IPS DF 6.9 (cell line): ENCODE measurements at regions not wholly inside any gene's neighbourhood (a gene's known extent, or its start where the extent isn't known, plus 50 kb on each side); places are given as distances from the start of the nearest gene placed in this dataset.

Experiments
- DNase-seq: peaks from one replicate; pipeline ENCODE4 v3.0.0-alpha.2; 2013; ENCODE audit warnings: low read depth, low spot score
- H3K27ac ChIP-seq: one replicate; pipeline ENCODE4 v1.5.1; 2013; ENCODE audit warnings: low read length, control low read depth
- H3K27me3 ChIP-seq: 2 replicates; pipeline ENCODE4 v1.6.1; 2013; ENCODE audit warnings: mild to moderate bottlenecking, low read length; ENCODE audit not compliant: control insufficient read depth, insufficient read depth
- H3K36me3 ChIP-seq: 2 replicates; pipeline ENCODE4 v1.6.1; 2013; ENCODE audit warnings: low read length; ENCODE audit not compliant: control insufficient read depth, insufficient read depth
- H3K4me1 ChIP-seq: 2 replicates; pipeline ENCODE4 v1.6.1; 2013; ENCODE audit warnings: low read length; ENCODE audit not compliant: control insufficient read depth, insufficient read depth
- H3K4me3 ChIP-seq: 2 replicates; pipeline ENCODE4 v1.5.1; 2013; ENCODE audit warnings: mild to moderate bottlenecking, low read length
- H3K9me3 ChIP-seq: 2 replicates; pipeline ENCODE4 v1.6.1; 2013; ENCODE audit warnings: low read length, inconsistent platforms; ENCODE audit not compliant: control insufficient read depth, insufficient read depth
- WGBS: extraction: QIAGEN DNeasy Blood & Tissue Kit; methylation state at CpG from one replicate; pipeline ENCODE4 v1.1.7; 2013; ENCODE audit warnings: mixed read lengths, missing lambda C conversion rate; ENCODE audit not compliant: insufficient read length, insufficient coverage; 5-methylcytosine and 5-hydroxymethylcytosine counted together

DNA sequence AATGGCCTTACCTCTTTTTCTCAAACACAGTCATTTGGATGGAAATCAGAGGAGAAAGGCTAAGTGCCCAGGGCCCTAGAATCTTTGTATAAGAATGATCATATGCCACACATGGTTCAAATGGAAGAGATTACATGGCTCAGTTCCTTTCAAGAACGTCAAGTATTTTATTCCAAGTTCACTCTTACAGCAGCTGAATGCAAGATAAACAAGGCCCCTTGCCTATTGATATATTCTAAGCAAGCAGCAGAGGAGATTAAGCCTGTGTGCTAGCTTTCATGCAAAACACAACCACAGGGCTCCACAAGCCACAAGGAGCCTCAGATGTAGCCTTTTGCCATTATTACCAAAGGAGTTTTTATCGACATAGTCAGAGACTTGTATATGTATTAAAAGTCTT is 55.3 kb upstream of the SLCO6A1 start:
- no peak for DNase-seq
- H3K4me3 ChIP-seq, result no peak overlapping the region
- no peaks in the 10 kb centered on the region for H3K4me1 ChIP-seq
- no peaks in the 10 kb centered on the region for H3K9me3 ChIP-seq
- no CpG with 5 or more reads among the region's 2 CpGs for WGBS
- no peak overlapping the region for H3K27ac ChIP-seq
- H3K36me3 ChIP-seq, result no peaks in the 10 kb centered on the region
- H3K27me3 ChIP-seq, result no peaks in the 10 kb centered on the region

DNA sequence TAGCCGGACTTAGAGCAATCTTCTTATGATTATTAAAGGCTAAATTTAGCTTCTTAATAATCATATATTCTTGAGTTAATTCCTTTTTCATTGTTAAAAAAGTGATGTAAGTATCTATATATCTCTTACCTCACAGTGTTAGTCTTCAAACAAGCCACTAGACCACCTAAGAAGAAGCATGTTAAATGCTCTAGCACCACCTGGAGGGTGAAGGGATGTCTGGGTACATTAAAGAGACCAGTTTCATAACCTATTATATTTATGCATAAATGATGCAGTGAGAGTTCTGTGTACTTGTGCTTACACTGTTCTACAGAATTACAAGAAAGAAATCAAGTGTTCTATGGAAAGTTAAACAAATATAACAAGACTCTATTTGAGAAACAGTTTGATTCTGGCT is 55.9 kb upstream of the SLCO6A1 start:
- no peaks in the 10 kb centered on the region for H3K9me3 ChIP-seq
- H3K27ac ChIP-seq, result no peak overlapping the region
- H3K4me1 ChIP-seq, result no peaks in the 10 kb centered on the region
- no peaks in the 10 kb centered on the region for H3K36me3 ChIP-seq
- no peak overlapping the region for H3K4me3 ChIP-seq
- no peaks in the 10 kb centered on the region for H3K27me3 ChIP-seq
- no CpG with 5 or more reads among the region's 1 CpG for WGBS
- no peak for DNase-seq

DNA sequence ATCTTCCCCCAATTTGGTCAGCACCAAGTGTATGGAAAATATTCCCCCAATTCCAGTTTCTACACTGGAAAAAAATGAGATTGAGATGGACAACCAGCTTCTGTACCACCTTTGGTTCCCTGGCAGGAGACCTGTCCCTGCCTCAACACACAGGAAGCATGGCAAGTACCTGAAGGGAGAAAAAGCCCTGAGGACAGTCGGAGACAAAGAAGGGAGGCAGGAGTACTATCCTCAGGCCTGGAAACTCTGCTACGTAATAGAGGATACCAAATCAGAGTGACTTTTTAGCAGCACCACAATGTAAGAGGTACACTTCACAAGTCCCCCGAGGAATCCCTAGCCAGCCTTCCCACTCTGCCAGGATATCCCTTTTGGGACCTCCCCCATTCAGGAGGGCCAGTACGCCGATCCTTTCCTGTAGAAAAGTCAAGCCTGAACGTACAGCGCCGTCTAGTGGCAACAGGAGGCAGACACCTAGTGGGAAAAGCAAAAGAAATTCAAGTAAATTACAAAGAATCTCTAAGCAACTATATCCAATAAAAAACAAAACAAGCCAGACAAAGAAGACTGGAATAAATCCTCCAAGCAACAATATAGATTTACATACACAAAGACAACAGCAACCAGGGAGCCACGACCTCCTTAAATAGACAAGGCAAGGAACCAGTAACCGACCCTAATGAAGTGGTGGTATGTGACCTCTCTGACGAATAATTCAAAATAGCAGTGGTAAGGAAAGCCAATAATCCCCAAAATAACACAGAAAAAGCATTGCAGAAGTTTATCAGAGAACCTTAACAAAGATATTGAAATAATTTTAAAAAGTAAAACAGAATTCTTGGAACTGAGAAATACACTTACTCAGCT is 63.3 kb upstream of the SLCO6A1 start:
- peak; percentile 45 for DNase-seq
- Histone ChIP-seq H3K9me3 (no peaks in the 10 kb centered on the region), H3K4me1 (no peaks in the 10 kb centered on the region), H3K4me3 (no peak overlapping the region), H3K27ac (no peak overlapping the region), H3K27me3 (no peaks in the 10 kb centered on the region), H3K36me3 (no peaks in the 10 kb centered on the region)
- WGBS, result no CpG with 5 or more reads among the region's 11 CpGs

GRCh38 chr5:102570747-102571146 is 71.9 kb upstream of the SLCO6A1 start:
- H3K27ac ChIP-seq, result no peak overlapping the region
- H3K27me3 ChIP-seq, result no peaks in the 10 kb centered on the region
- no peak for DNase-seq
- no peaks in the 10 kb centered on the region for H3K9me3 ChIP-seq
- WGBS, result no CpG with 5 or more reads among the region's 4 CpGs
- H3K4me1 ChIP-seq, result no peaks in the 10 kb centered on the region
- no peak overlapping the region for H3K4me3 ChIP-seq
- no peaks in the 10 kb centered on the region for H3K36me3 ChIP-seq

- no peaks in the 10 kb centered on the region for H3K4me1 ChIP-seq
- no peak overlapping the region for H3K27ac ChIP-seq
- no peak overlapping the region for H3K4me3 ChIP-seq
- no peak for DNase-seq
- H3K9me3 ChIP-seq, result no peaks in the 10 kb centered on the region
- no peaks in the 10 kb centered on the region for H3K27me3 ChIP-seq
- no peaks in the 10 kb centered on the region for H3K36me3 ChIP-seq
Observed at GRCh38 chr5:102578362-102578761, 79.6 kb upstream of the SLCO6A1 start.

DNA sequence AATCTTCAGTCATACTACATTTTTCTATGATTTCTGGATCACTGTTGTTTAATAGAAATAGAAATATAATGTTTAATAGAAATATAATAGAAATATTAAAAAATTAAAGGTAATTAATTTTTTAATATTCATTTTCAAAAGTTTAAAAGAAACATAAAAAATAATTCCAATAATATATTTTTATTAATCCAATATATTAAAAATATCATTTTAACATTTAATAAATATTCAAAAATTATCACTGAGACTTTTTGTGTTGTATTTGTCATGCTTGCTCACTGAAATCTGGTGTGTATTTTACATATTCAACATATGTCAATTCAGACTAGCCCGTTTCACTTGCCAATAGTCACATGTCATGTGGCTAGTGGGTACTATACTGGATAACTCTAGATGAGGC is 80.6 kb upstream of the SLCO6A1 start:
- no peak overlapping the region for H3K4me3 ChIP-seq
- H3K36me3 ChIP-seq, result no peaks in the 10 kb centered on the region
- H3K9me3 ChIP-seq, result no peaks in the 10 kb centered on the region
- no peak for DNase-seq
- WGBS, result no CpG with 5 or more reads among the region's 1 CpG
- no peak overlapping the region for H3K27ac ChIP-seq
- H3K4me1 ChIP-seq, result no peaks in the 10 kb centered on the region
- H3K27me3 ChIP-seq, result no peaks in the 10 kb centered on the region

- no peaks in the 10 kb centered on the region for H3K4me1 ChIP-seq
- no peaks in the 10 kb centered on the region for H3K9me3 ChIP-seq
- H3K4me3 ChIP-seq, result no peak overlapping the region
- no peak overlapping the region for H3K27ac ChIP-seq
- DNase-seq, result no peak
- no peaks in the 10 kb centered on the region for H3K36me3 ChIP-seq
- no peaks in the 10 kb centered on the region for H3K27me3 ChIP-seq
Observed at GRCh38 chr5:102581011-102581410, 82.2 kb upstream of the SLCO6A1 start.

DNA sequence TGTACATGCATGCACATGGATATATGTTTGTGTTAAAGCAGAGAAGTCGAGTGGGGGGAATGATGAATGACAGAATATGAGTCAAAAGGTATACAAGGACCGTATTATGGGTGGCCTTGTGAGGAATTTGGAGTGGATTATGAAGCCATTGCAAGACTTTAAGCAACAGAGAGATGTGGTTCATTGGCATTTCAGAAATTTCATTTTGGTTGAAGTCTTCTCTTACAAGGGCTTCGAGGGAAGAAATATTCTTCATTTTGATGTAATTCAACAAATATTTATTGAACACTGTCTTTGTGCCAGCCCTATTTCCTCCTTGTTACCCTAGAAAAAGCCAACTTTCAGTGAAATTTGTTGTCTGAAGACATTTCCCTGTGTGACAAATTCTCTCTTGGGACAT is 83.9 kb upstream of the SLCO6A1 start:
- no peak overlapping the region for H3K4me3 ChIP-seq
- no CpG with 5 or more reads among the region's 3 CpGs for WGBS

DNA sequence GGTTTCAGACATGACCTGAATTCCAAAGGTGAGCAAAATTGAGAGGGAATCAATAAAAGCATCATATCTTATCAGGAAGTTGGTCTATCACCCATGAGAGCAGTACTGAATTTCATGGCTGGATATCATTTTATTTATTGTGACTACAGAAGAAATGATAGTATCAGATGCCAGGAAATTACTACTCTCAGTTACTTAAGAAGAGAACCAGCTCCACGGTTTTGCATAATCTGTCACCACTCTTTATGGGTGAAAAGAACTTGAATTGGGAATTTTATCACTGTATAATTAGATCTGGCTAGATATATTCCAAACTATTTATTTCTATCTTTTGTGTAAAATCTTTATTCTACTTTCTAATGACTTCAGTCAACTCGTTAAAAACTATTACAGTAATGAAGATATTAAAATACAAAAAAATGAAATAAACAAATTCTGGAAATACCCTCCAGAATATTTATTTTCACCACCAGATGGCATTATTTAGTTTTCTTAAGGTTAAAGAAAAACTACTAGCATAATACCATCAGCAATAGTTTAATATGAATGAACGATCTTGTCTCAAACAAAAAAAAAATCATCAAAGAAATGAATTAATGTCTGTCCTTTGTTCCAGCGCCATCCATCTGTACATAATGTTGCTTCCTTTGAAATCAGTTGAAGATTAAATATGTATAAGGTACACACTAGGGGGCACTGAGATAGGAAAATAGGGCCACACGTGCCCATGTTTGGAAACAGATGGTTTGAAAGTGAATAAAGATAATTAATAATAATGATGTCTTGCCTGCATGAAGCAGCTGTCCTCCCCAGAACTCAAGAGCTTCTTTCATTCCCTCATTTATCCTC is 84.7 kb upstream of the SLCO6A1 start:
- H3K27me3 ChIP-seq, result no peaks in the 10 kb centered on the region
- H3K9me3 ChIP-seq, result no peaks in the 10 kb centered on the region
- H3K36me3 ChIP-seq, result no peaks in the 10 kb centered on the region
- no peak overlapping the region for H3K4me3 ChIP-seq
- no peak for DNase-seq
- H3K4me1 ChIP-seq, result no peaks in the 10 kb centered on the region
- no CpG with 5 or more reads among the region's 5 CpGs for WGBS
- H3K27ac ChIP-seq, result no peak overlapping the region

More for the DNA sequence above, 83.9 kb upstream of the SLCO6A1 start:
- Histone ChIP-seq H3K27me3 (no peaks in the 10 kb centered on the region), H3K36me3 (no peaks in the 10 kb centered on the region), H3K4me1 (no peaks in the 10 kb centered on the region), H3K27ac (no peak overlapping the region), H3K9me3 (no peaks in the 10 kb centered on the region)
- DNase-seq, result no peak

GRCh38 chr5:102589661-102590060 is 90.9 kb upstream of the SLCO6A1 start:
- Histone ChIP-seq H3K4me3 (no peak overlapping the region), H3K9me3 (no peaks in the 10 kb centered on the region), H3K27ac (no peak overlapping the region), H3K36me3 (no peaks in the 10 kb centered on the region), H3K4me1 (no peaks in the 10 kb centered on the region; the same call in 1 of the 2 replicates), H3K27me3 (no peaks in the 10 kb centered on the region)
- WGBS, result no CpG with 5 or more reads among the region's 2 CpGs
- DNase-seq, result no peak
